AG10803 (cell line): ENCODE measurements at regions not wholly inside any gene's neighbourhood (a gene's known extent, or its start where the extent isn't known, plus 50 kb on each side); places are given as distances from the start of the nearest gene placed in this dataset.
"Not testable (repeated sequence)": the region's sequence is repeated elsewhere in the genome, so short reads cannot be mapped to it uniquely, and the experiment has no call there.

Source experiments
- DNase-seq: peaks from one replicate; pipeline ENCODE4 v3.0.0; 2010; ENCODE audit warnings: low read depth
- H3K4me3 ChIP-seq: 2 replicates; pipeline ENCODE4 v1.5.1; 2011; ENCODE audit warnings: mild to moderate bottlenecking, low read length, control low read depth
- TF ChIP-seq, protein P1 (sequence below): conservative IDR thresholded peaks from 2 replicates; pipeline ENCODE4 v1.5.1; 2011; ENCODE audit warnings: mild to moderate bottlenecking, low read length, control low read depth, inconsistent platforms

DNA sequence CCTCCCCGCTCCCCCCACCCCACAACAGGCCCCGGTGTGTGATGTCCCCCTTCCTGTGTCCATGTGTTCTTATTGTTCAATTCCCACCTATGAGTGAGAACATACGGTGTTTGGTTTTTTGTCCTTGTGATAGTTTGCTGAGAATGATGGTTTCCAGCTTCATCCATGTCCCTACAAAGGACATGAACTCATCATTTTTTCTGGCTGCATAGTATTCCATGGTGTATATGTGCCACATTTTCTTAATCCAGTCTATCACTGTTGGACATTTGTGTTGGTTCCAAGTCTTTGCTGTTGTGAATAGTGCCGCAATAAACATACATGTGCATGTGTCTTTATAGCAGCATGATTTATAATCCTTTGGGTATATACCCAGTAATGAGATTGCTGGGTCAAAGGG, 104.3 kb downstream of the MTPN start:
- not testable (repeated sequence) for DNase-seq, H3K4me3 ChIP-seq

DNA sequence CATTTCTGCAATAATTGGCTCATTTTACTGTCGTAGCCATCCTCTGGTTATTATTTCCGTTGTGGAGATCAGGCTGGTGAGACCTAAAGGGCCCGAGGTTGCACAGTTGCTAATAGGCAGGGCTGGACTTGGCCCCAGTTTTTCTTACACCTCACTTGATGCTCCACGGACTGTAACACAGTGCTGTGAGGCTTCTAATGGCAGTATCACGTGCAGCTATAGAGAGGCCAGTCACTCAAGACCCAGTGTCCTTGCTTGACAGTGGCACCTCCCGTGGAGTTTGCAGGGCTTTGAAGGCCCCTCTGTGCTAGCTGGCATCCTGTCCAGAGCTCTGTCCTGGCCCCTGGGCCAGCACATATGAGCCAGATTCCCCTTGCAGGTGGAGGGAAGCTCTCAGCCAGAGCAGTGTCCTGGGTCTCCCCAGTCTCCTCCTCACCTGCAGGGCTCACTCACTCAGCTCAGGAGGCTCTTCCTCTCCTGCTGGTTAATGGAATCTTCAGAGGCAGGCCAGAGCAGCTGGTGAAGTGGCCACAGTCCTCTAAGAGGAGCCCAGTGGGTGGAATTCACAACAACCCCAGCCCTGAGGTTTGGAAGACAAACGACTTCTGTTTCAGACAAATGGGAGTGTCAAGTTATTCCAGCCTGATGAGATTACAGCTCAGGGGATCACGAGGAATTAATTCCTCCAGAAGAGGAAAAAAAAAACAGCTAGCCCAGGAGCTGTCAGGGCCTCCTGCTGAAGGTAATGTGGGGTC, 114.2 kb upstream of the FAM180A start:
- H3K4me3 ChIP-seq = no peak overlapping the region
- TF ChIP-seq, protein P1, sequence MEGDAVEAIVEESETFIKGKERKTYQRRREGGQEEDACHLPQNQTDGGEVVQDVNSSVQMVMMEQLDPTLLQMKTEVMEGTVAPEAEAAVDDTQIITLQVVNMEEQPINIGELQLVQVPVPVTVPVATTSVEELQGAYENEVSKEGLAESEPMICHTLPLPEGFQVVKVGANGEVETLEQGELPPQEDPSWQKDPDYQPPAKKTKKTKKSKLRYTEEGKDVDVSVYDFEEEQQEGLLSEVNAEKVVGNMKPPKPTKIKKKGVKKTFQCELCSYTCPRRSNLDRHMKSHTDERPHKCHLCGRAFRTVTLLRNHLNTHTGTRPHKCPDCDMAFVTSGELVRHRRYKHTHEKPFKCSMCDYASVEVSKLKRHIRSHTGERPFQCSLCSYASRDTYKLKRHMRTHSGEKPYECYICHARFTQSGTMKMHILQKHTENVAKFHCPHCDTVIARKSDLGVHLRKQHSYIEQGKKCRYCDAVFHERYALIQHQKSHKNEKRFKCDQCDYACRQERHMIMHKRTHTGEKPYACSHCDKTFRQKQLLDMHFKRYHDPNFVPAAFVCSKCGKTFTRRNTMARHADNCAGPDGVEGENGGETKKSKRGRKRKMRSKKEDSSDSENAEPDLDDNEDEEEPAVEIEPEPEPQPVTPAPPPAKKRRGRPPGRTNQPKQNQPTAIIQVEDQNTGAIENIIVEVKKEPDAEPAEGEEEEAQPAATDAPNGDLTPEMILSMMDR = no peak
- DNase-seq = peak; percentile 2

DNA sequence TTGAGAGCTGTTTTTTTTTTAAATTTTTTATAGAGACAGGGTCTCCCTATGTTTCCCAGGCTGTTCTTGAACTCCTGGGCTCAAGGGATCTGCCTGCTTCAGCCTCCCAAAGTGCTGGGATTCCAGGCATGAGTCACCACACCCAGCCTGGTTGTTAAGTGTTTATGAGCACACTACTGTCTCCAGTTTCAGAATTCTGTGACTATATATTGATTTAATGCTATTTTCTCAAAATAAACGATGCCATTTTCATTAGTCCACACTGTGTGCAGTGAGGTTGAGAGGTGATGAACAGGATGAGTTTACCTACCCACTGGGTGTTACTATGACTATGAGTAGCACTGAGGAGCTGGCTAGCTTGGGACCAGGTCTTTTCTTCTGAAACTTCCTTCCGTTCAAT, 110.9 kb upstream of the FAM180A start:
- H3K4me3 ChIP-seq = no peak overlapping the region
- TF ChIP-seq, protein P1 = no peak
- peak; percentile 16 for DNase-seq

DNA sequence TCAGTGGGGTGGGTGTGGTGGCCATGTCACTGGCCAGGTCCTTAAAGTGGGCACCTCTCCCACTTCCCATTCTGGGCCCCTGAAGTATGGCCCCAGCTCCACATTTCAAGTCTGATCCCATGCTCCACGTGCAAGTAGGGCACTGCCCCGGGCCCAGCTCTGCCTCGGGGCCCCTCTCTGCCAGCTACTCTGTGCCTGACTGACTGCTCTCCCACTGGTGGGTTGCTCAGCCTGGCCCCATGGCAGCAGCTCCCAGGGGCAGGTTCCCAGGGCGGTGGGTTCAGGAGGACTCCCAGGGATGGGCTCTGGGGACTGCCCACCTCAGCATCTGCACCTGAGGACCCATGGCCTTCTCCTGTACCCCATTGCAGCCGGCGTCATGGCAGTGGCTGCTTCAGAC, 110.2 kb upstream of the FAM180A start:
- TF ChIP-seq, protein P1 = no peak
- DNase-seq = no peak
- H3K4me3 ChIP-seq = no peak overlapping the region

DNA sequence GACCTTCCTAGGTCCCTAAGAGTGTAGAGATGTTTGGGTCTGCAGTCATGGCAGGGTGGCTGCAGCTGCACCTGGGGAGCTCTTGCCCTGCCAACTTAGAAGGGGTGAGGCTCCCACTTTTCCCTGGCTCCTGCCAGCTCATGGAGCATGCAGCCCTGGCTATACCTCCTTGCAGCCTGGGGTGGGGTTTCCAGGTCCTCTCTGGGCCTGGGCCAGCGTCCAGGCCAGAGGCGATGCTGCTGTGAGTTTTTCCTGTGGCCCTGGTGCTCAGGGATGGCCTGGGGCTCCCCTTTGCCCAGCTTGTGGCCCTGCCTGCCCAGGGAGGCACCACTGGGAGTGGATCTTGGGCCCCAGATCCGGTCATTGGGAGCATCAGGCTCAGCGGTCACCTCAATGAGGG, 109.8 kb upstream of the FAM180A start:
- no peak overlapping the region for H3K4me3 ChIP-seq
- TF ChIP-seq, protein P1 = no peak
- DNase-seq = no peak

DNA sequence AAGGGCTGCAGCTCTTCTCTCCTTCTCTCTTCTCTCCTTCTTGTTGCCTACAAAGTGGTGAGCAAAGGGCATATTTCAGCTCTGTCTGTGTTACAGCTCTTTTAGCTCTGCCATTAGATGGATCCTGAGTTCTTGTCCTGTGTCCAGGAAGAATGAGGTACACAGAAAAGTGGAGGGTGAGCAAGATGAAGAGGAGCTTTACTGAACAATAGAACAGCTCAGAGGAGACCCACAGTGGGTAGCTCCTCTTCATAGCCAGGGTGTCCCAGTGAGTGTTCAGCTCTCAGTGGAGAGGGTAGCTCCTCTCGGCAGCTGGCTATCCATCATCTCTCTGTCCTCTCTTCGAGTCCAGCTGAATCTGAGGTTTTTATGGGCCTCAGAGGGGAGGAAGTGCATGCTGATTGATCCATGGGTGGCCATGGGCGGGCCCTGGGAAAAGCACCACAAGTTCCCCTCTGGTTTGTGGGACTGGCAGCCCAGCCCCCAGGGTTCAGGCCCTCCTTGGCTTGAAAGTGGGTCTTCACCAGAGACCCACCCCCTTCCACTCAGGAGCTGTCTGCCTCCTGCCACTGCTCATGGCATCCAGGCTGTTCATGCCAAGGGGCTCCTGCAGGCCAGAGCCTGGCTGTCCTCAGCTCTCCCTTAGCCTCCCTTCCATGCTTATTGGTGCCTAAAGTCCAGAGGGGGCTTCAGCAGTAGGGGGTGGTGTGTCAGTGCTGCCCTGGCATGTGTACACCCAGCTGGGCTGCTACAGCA, 109.1 kb upstream of the FAM180A start:
- H3K4me3 ChIP-seq = no peak overlapping the region
- TF ChIP-seq, protein P1 = no peak
- no peak for DNase-seq

DNA sequence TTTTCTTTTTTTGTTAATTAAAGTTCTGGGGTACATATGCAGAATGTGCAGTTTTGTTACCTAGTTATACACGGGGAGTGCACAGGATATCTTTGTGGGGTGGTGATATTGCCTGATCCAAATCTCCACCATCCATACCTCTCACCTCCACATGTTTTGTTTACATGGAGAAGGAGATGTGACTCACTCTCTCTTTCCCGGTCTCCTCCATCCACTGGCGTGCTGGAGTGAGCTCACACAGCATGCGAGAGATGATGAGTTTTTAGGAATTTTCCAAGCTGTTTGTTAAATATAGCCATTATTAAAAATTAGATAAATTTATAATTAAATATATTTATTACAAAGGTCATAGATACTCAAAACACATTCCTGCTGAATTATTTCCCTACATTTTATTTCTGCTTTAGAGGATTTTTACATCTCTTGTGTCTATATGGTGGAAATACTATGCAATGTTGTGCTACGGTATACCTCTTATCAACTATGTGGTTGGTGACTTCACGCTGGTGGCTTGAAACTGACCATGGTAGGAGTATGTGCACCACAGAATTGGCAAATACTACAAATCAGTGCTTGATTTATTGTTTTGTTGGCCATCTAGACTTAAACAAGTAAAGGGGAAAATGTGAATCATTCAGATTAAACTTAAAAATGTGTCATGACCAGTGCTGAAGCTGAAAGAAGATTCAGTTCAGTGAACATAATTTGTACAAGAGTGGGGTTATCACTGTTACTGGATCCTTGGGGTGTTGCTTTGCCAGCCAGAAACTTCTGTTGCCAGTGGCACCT, 107.9 kb upstream of the FAM180A start:
- TF ChIP-seq, protein P1 = no peak
- peak; percentile 50 for DNase-seq
- no peak overlapping the region for H3K4me3 ChIP-seq
